Esophagus squamous epithelium (tissue), 4 donors: ENCODE measurements at regions not wholly inside any gene's neighbourhood (a gene's known extent, or its start where the extent isn't known, plus 50 kb on each side); places are given as distances from the start of the nearest gene placed in this dataset.

Experiments used
- CTCF ChIP-seq, 6 experiments: fragments of 450-650 bp in 4 of 6; fragments of 200-600 bp in 2 of 6; sonication (generic) in 2 of 6; IDR thresholded peaks; one replicate each; pipeline ENCODE4 v1.5.1; 2016 to 2019; ENCODE audit warnings: antibody characterized with exemption in 6 of 6, mild to moderate bottlenecking in 4 of 6, moderate library complexity in 4 of 6
- POLR2A ChIP-seq, 4 donors: fragments of 450-650 bp; IDR thresholded peaks; one replicate each; pipeline ENCODE4 v1.6.1; 2017; ENCODE audit warnings: antibody characterized with exemption in 4 of 4, mild to moderate bottlenecking in 4 of 4, moderate library complexity in 3 of 4

- TF ChIP-seq CTCF (IDR thresholded peaks at IDR 0.05): no peak
- no peak for TF ChIP-seq POLR2A (IDR thresholded peaks at IDR 0.05)
These were observed 106.8 kb upstream of the ATP1A1 start for GRCh38 chr1:116265931-116266863.
